Choroid plexus epithelial cell (primary cell): ENCODE measurements at regions not wholly inside any gene's neighbourhood (a gene's known extent, or its start where the extent isn't known, plus 50 kb on each side); places are given as distances from the start of the nearest gene placed in this dataset.

Experiments
- DNase-seq: peaks from one replicate; pipeline ENCODE4 v3.0.0-alpha.2; 2010; ENCODE audit warnings: low read depth
- H3K4me3 ChIP-seq: 2 replicates; pipeline ENCODE4 v1.5.1; 2011; ENCODE audit warnings: low read depth, mild to moderate bottlenecking, control low read depth, low read length, moderate library complexity
- CTCF ChIP-seq: conservative IDR thresholded peaks from 2 replicates; pipeline ENCODE4 v1.5.1; 2011; ENCODE audit warnings: low read depth, mild to moderate bottlenecking, control low read depth, inconsistent platforms, low read length, moderate library complexity

- DNase-seq, result no peak
- no peak overlapping the region for H3K4me3 ChIP-seq
- no peak for TF ChIP-seq CTCF
Measured at GRCh38 chr20:48080583-48080982, 295.3 kb upstream of the SULF2 start.

- DNase-seq, result no peak
- TF ChIP-seq CTCF, result no peak
- H3K4me3 ChIP-seq, result no peak overlapping the region
Measured at GRCh38 chr20:48079028-48079427, 293.7 kb upstream of the SULF2 start.

GRCh38 chr20:48076747-48077146 lies 291.5 kb upstream of the SULF2 start:
- no peak overlapping the region for H3K4me3 ChIP-seq
- DNase-seq, result no peak
- no peak for TF ChIP-seq CTCF

GRCh38 chr20:48076247-48076646 lies 291.0 kb upstream of the SULF2 start:
- H3K4me3 ChIP-seq, result no peak overlapping the region
- TF ChIP-seq CTCF, result no peak

GRCh38 chr20:48075591-48076174 lies 290.4 kb upstream of the SULF2 start:
- H3K4me3 ChIP-seq, result no peak overlapping the region
- no peak for DNase-seq
- no peak for TF ChIP-seq CTCF

More at GRCh38 chr20:48076247-48076646, 291.0 kb upstream of the SULF2 start:
- DNase-seq, result no peak

- no peak for TF ChIP-seq CTCF
- no peak for DNase-seq
- no peak overlapping the region for H3K4me3 ChIP-seq
Measured at GRCh38 chr20:48070991-48071652, 285.8 kb upstream of the SULF2 start.

- H3K4me3 ChIP-seq, result no peak overlapping the region
- TF ChIP-seq CTCF, result no peak
- DNase-seq, result no peak
Measured at GRCh38 chr20:48069596-48069995, 284.3 kb upstream of the SULF2 start.
